ENCODE measurements at regions not wholly inside any gene's neighbourhood (a gene's known extent, or its start where the extent isn't known, plus 50 kb on each side); places are given as distances from the start of the nearest gene placed in this dataset.

- no peak for DNase-seq (ENCODE audit: low read depth, low spot score)
Observed at GRCh38 chr18:67292814-67293213, 223.7 kb downstream of the DSEL start.

GRCh38 chr18:67290421-67290820 lies 226.1 kb downstream of the DSEL start:
- no peak for DNase-seq (ENCODE audit: low read depth, low spot score)

- no peak for DNase-seq (ENCODE audit: low read depth, low spot score)
Observed at GRCh38 chr18:67285583-67285982, 230.9 kb downstream of the DSEL start.

- peak; percentile 62 for DNase-seq (ENCODE audit: low read depth, low spot score)
Observed at GRCh38 chr18:67282796-67283195, 233.7 kb downstream of the DSEL start.

GRCh38 chr18:67281746-67282145 lies 234.8 kb downstream of the DSEL start:
- no peak for DNase-seq (ENCODE audit: low read depth, low spot score)

- DNase-seq (ENCODE audit: low read depth, low spot score): no peak
Observed at GRCh38 chr18:67280486-67281242, 235.9 kb downstream of the DSEL start.

GRCh38 chr18:67279988-67280387 lies 236.5 kb downstream of the DSEL start:
- no peak for DNase-seq (ENCODE audit: low read depth, low spot score)

GRCh38 chr18:67278984-67279383 lies 237.5 kb downstream of the DSEL start:
- no peak for DNase-seq (ENCODE audit: low read depth, low spot score)

- DNase-seq (ENCODE audit: low read depth, low spot score): no peak
Observed at GRCh38 chr18:67276638-67277037, 239.9 kb downstream of the DSEL start.

GRCh38 chr18:67273288-67273687 lies 243.2 kb downstream of the DSEL start:
- DNase-seq (ENCODE audit: low read depth, low spot score): no peak

- no peak for DNase-seq (ENCODE audit: low read depth, low spot score)
Observed at GRCh38 chr18:67269206-67269605, 247.3 kb downstream of the DSEL start.

- DNase-seq (ENCODE audit: low read depth, low spot score): no peak
Observed at GRCh38 chr18:67268530-67268929, 248.0 kb downstream of the DSEL start.

GRCh38 chr18:67266246-67267237 lies 250.0 kb downstream of the DSEL start:
- DNase-seq (ENCODE audit: low read depth, low spot score): peak; percentile 44

- peak; percentile 88 for DNase-seq (ENCODE audit: low read depth, low spot score)
Observed at GRCh38 chr18:67265464-67266245, 250.9 kb downstream of the DSEL start.

- DNase-seq (ENCODE audit: low read depth, low spot score): no peak
Observed at GRCh38 chr18:67261931-67262552, 254.5 kb downstream of the DSEL start.

GRCh38 chr18:67260841-67261240 lies 255.7 kb downstream of the DSEL start:
- peak; percentile 48 for DNase-seq (ENCODE audit: low read depth, low spot score)

- no peak for DNase-seq (ENCODE audit: low read depth, low spot score)
Observed at GRCh38 chr18:67250776-67251424, 265.6 kb downstream of the DSEL start.

- DNase-seq (ENCODE audit: low read depth, low spot score): no peak
Observed at GRCh38 chr18:67243799-67244587, 272.5 kb downstream of the DSEL start.

GRCh38 chr18:67242001-67242400 lies 274.5 kb downstream of the DSEL start:
- no peak for DNase-seq (ENCODE audit: low read depth, low spot score)

- DNase-seq (ENCODE audit: low read depth, low spot score): no peak
Observed at GRCh38 chr18:67241299-67241698, 275.2 kb downstream of the DSEL start.

Measured in astrocyte of the hippocampus (primary cell).